Heart right ventricle (tissue), 16 donors: ENCODE measurements at regions not wholly inside any gene's neighbourhood (a gene's known extent, or its start where the extent isn't known, plus 50 kb on each side); places are given as distances from the start of the nearest gene placed in this dataset.

Experiments used
- ATAC-seq, 8 donors: fragments of 200-7000 bp; cut with Tn5 transposase; one replicate each; pipeline ENCODE4 v1.9.1; 2020; ENCODE audit warnings: mild to moderate bottlenecking in 8 of 8, moderate library complexity in 8 of 8, moderate number of reproducible peaks in 1 of 8
- DNase-seq, 2 donors: peaks; one replicate each; pipeline ENCODE4 v3.0.0-alpha.2; 2020
- H3K27ac ChIP-seq, 10 donors: fragments of 200-600 bp; sonication (generic) in 2 of 10; one replicate each; pipeline versions ENCODE4 v1.5.0 to v1.8.0; 2020 to 2022; ENCODE audit warnings: mild to moderate bottlenecking in 3 of 10
- H3K27me3 ChIP-seq, 7 donors: fragments of 200-600 bp; one replicate each; pipeline ENCODE4 v1.8.0; 2021 to 2022; ENCODE audit warnings: mild to moderate bottlenecking in 2 of 7
- H3K36me3 ChIP-seq, 9 donors: fragments of 200-600 bp; sonication (generic) in 1 of 9; one replicate each; pipeline versions ENCODE4 v1.5.0 to v1.8.0; 2020 to 2022; ENCODE audit warnings: mild to moderate bottlenecking in 2 of 9
- H3K4me1 ChIP-seq, 9 donors: fragments of 200-600 bp; sonication (generic) in 1 of 9; one replicate each; pipeline versions ENCODE4 v1.5.0 to v1.8.0; 2020 to 2022; ENCODE audit warnings: mild to moderate bottlenecking in 4 of 9
- H3K4me3 ChIP-seq, 10 donors: fragments of 200-600 bp; sonication (generic) in 2 of 10; one replicate each; pipeline versions ENCODE4 v1.5.0 to v1.8.0; 2020 to 2022; ENCODE audit warnings: mild to moderate bottlenecking in 7 of 10, moderate library complexity in 2 of 10
- H3K9me3 ChIP-seq, 11 donors: fragments of 200-600 bp in 10 of 11; sonication (generic) in 2 of 11; one replicate each; pipeline versions ENCODE4 v1.5.0 to v1.8.0; 2013 to 2022; ENCODE audit warnings: mild to moderate bottlenecking in 2 of 11, control low read depth in 1 of 11, moderate library complexity in 1 of 11
- CTCF ChIP-seq, 9 donors: fragments of 200-600 bp; sonication (generic) in 2 of 9; IDR thresholded peaks; one replicate each; pipeline versions ENCODE4 v1.5.0 to v1.8.0; 2021 to 2022; ENCODE audit warnings: antibody characterized with exemption in 9 of 9, mild to moderate bottlenecking in 5 of 9, moderate library complexity in 1 of 9
- WGBS, 2 donors: extraction: QIAGEN DNeasy Blood & Tissue Kit; methylation state at CpG; one replicate each; pipeline ENCODE4 v1.1.7; 2013; ENCODE audit warnings: inconsistent platforms in 1 of 2; 5-methylcytosine and 5-hydroxymethylcytosine counted together
- intact Hi-C, 10 donors: fragments of 100-400 bp; cut with DNase I; formaldehyde crosslinking; loops; one replicate each; pipeline versions ENCODE4 v1.11.1 to v1.14.2; 2022
- donor health status: Arrhythmogenic right ventricular cardiomyopathy.
- donor health status: ischemic (EF 13 %, LVEDD 7.1; RV severe dilation, severe dysfunction).
- donor health status: healthy with polysubstance abuse.
- donor health status: DM: no; HTN: yes; CAD: no.
- donor health status: DM: no; HTN: no; CAD: no.
- donor health status: ischemic (EF 25% LVEDD 6.9; RV normal size, moderate dysfunction).
- donor health status: ischemic (EF 25% LVEDD 5.7; RV mildly dilated, moderate dysfunction).
- donor health status: healthy.
- donor health status: DM: yes; HTN: yes; CAD: no.
- donor health status: Ischemic cardiomyopathy.
- donor health status: ischemic (EF 35%, LVEDD 5.7; RV mildly dilated, moderate dysfunction).
- donor health status: nonischemic (EF 11% LVEDD 7.7; RV severe dilation, severe dysfunction).
- donor health status: DM: yes; HTN: yes; CAD: no.
- donor health status: PGD.
- donor health status: ischemic (EF 29% LVEDD 5.4; RV normal size, mild dysfunction).
- donor health status: nonischemic (EF 23%, LVEDD 6.1; RV moderate dilation, normal function).

GRCh38 chr1:187294421-187295201 lies 465.9 kb downstream of the PLA2G4A start:
- Histone ChIP-seq H3K4me3 (no peak overlapping the region), H3K4me1 (no peaks in the 10 kb centered on the region), H3K27ac (no peak overlapping the region), H3K9me3 (peaks cover 0 to 3% (median 0%) of the 10 kb centered on the region in 11 donors), H3K27me3 (no peaks in the 10 kb centered on the region), H3K36me3 (no peaks in the 10 kb centered on the region)
- no peak for DNase-seq
- no peak for TF ChIP-seq CTCF (IDR thresholded peaks at IDR 0.05)
- WGBS, 2 donors, result 79 to 85% methylated on average over 3 of the region's 3 CpGs
- ATAC-seq, result no peak
- intact Hi-C loops, result no loop called here

DNA sequence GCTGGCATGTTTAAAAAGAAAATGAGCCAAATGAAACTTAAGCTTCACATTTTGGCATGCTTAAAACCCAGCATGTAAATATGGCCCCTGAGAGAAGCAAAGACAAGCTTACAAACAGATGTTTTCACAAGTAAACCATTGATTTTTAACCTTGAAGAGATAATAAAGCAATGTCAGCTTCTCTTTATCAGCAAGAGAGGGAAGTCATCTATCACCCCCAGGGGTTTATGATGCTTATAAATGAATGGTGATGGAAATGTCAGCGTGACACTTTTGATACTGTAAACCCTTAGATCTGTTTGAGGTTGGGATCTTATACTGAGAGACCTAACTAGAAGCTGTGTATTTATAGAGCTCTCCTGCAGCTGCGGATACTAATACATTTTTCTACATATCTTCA lies 471.3 kb downstream of the PLA2G4A start:
- Histone ChIP-seq H3K9me3 (peaks cover 0 to 8% (median 0%) of the 10 kb centered on the region in 11 donors), H3K36me3 (no peaks in the 10 kb centered on the region), H3K27me3 (no peaks in the 10 kb centered on the region), H3K4me3 (no peak overlapping the region), H3K4me1 (no peaks in the 10 kb centered on the region), H3K27ac (no peak overlapping the region)
- no peak for ATAC-seq
- intact Hi-C loops, result no loop called here
- 20 to 27% methylated on average over 2 of the region's 2 CpGs for WGBS, 2 donors
- TF ChIP-seq CTCF (IDR thresholded peaks at IDR 0.05), result no peak
- DNase-seq, result no peak

DNA sequence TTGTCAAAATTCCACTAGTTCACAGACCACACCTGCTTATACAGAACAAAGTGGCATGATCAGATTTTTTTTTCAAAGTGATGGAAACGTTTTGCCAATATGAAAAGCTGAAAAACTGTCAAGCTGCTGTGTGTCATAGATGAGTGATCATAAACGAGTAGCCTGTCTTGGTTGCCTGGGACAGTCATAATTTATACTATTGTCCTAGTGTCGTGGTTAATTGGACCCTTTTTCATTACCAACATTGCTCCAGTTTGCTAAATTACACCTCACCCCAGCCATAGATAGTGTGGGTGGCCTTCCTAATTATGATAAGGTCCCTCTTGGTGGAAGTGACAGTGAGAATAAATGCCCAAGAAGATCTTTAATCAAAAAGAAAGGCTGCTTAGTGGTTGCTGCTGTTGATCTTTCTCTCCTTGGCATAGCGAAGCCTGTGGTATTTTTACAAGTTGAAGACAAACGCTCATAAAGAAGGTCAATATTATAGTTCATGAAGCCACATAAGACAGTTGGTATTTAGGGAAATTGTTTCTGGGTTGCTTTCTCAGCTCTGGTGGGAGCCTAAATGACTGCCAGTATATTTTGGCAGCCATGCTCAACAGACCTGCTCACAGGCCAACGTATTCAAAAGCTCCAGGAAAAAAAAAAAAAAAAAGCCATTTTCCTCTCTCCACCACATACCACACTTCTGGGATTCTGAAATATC lies 478.1 kb downstream of the PLA2G4A start:
- no peak for DNase-seq
- no peak overlapping the region for H3K27ac ChIP-seq
- H3K4me1 ChIP-seq, result no peaks in the 10 kb centered on the region
- H3K4me3 ChIP-seq, result no peak overlapping the region
- ATAC-seq, result no peak
- TF ChIP-seq CTCF (IDR thresholded peaks at IDR 0.05), result no peak
- peaks cover 0 to 9% (median 0%) of the 10 kb centered on the region in 11 donors for H3K9me3 ChIP-seq
- WGBS, 2 donors, result 65 to 75% methylated on average over 6 of the region's 6 CpGs
- intact Hi-C loops, result no loop called here
- H3K27me3 ChIP-seq, result no peaks in the 10 kb centered on the region
- H3K36me3 ChIP-seq, result no peaks in the 10 kb centered on the region

DNA sequence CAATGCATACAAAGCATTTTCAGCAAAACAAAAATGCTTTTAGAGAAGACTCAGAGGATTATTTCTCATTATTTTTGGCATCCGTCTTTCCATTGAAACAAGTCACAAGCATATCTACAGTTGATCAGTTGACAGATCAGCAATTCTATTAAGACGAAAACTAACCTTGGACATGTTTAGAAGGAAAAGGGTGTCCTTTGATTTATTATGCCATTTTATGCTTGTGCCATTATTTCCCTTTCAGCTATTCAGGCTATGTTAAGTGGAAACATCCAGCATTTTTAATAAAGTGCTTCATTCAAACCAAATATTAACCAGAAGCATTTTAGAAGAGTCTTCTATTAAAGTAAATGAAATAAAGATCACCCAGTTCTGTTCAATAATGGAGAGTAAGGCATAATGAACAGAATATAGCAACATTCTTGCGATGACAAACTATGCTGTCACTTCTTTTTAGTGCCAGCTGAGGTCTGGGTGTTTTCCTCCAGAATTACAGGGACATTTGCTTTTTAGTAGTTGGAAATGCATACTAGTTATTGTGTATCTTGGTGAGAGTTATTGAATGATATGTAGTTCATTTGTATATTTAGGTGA lies 481.4 kb downstream of the PLA2G4A start:
- no peak for ATAC-seq

More for the DNA sequence above, 481.4 kb downstream of the PLA2G4A start:
- no peaks in the 10 kb centered on the region for H3K36me3 ChIP-seq
- H3K27me3 ChIP-seq, result no peaks in the 10 kb centered on the region
- WGBS, 2 donors, result 69 to 83% methylated on average over 3 of the region's 3 CpGs
- TF ChIP-seq CTCF (IDR thresholded peaks at IDR 0.05), result no peak
- intact Hi-C loops, result no loop called here
- H3K9me3 ChIP-seq, result peaks cover 0 to under 1% (median 0%) of the 10 kb centered on the region in 11 donors
- H3K4me1 ChIP-seq, result no peaks in the 10 kb centered on the region
- no peak for DNase-seq
- H3K27ac ChIP-seq, result no peak overlapping the region
- H3K4me3 ChIP-seq, result no peak overlapping the region
